SK-N-SH (cell line): ENCODE measurements at regions not wholly inside any gene's neighbourhood (a gene's known extent, or its start where the extent isn't known, plus 50 kb on each side); places are given as distances from the start of the nearest gene placed in this dataset.
"Not testable (repeated sequence)": the region's sequence is repeated elsewhere in the genome, so short reads cannot be mapped to it uniquely, and the experiment has no call there.

Experiments used
- CTCF ChIA-PET: fragments of 300-600, 350-600 bp; formaldehyde crosslinking; extraction: SDS; loops from one replicate; lab custom pipeline; 2021; lab: Yijun Ruan, JAX
- POLR2A ChIA-PET: fragments of 350-600 bp; sonication (Branson Sonifier 250); formaldehyde crosslinking; extraction: SDS; loops from one replicate; lab custom pipeline; 2020; ENCODE audit warnings: antibody characterized with exemption, inconsistent platforms; lab: Yijun Ruan, JAX
- DNase-seq: peaks from one replicate; pipeline ENCODE4 v3.0.0; 2012
- H2AFZ ChIP-seq: fragments of 200-600 bp; sonication (generic); 2 replicates; pipeline ENCODE4 v1.8.1; 2016; ENCODE audit warnings: antibody characterized with exemption, mild to moderate bottlenecking, low read depth
- H3F3A ChIP-seq: fragments of 200-600 bp; sonication (generic); replicated peaks from 2 replicates; pipeline ENCODE3; 2016; ENCODE audit warnings: antibody characterized with exemption, mild to moderate bottlenecking; ENCODE audit not compliant: insufficient read depth
- H3K27ac ChIP-seq, 2 experiments: fragments of 200-500 bp in 1 of 2; fragments of 200-600 bp in 1 of 2; sonication (Bioruptor generic) in 1 of 2; sonication (generic), shearing (Covaris generic) in 1 of 2; 2 replicates each; pipeline versions ENCODE4 v1.5.1 to v1.6.1; 2014 to 2016; ENCODE audit warnings: low read depth in 2 of 2, inconsistent platforms in 1 of 2, low read length in 1 of 2, mild to moderate bottlenecking in 1 of 2, mixed read lengths in 1 of 2
- H3K27me3 ChIP-seq: fragments of 200-600 bp; sonication (generic), shearing (Covaris generic); 2 replicates; pipeline ENCODE4 v1.6.1; 2016; ENCODE audit warnings: mixed run types; ENCODE audit not compliant: insufficient read depth
- H3K36me3 ChIP-seq, 2 experiments: fragments of 200-500 bp in 1 of 2; fragments of 200-600 bp in 1 of 2; sonication (Bioruptor generic) in 1 of 2; sonication (generic) in 1 of 2; replicated peaks in 1 of 2; 2 replicates each; pipeline versions ENCODE3 to v1.5.1; 2014 to 2016; ENCODE audit warnings: low read length in 1 of 2, mild to moderate bottlenecking in 1 of 2; ENCODE audit not compliant: insufficient read depth in 2 of 2, control insufficient read depth in 1 of 2
- H3K4me1 ChIP-seq, 2 experiments: fragments of 200-500 bp in 1 of 2; fragments of 200-600 bp in 1 of 2; sonication (Bioruptor generic) in 1 of 2; sonication (generic), shearing (Covaris generic) in 1 of 2; 2 replicates each; pipeline versions ENCODE4 v1.5.1 to v1.6.1; 2014 to 2016; ENCODE audit warnings: low read depth in 1 of 2, low read length in 1 of 2, mixed run types in 1 of 2; ENCODE audit not compliant: insufficient read depth in 2 of 2, control insufficient read depth in 1 of 2
- H3K4me2 ChIP-seq: fragments of 200-600 bp; sonication (generic), shearing (Covaris generic); 2 replicates; pipeline ENCODE4 v1.6.1; 2017; ENCODE audit warnings: mixed run types
- H3K4me3 ChIP-seq, 2 experiments: fragments of 200-500 bp in 1 of 2; fragments of 200-600 bp in 1 of 2; sonication (Bioruptor generic) in 1 of 2; sonication (generic), shearing (Covaris generic) in 1 of 2; 2 replicates each; pipeline versions ENCODE4 v1.5.1 to v1.8.1; 2014 to 2016; ENCODE audit warnings: low read depth in 2 of 2, inconsistent platforms in 1 of 2, low read length in 1 of 2, mild to moderate bottlenecking in 1 of 2, mixed read lengths in 1 of 2, moderate library complexity in 1 of 2
- H3K79me2 ChIP-seq: fragments of 200-600 bp; sonication (generic); 2 replicates; pipeline ENCODE4 v1.8.1; 2017; ENCODE audit warnings: mild to moderate bottlenecking; ENCODE audit not compliant: insufficient read depth
- H3K9ac ChIP-seq: fragments of 200-600 bp; sonication (generic); 2 replicates; pipeline ENCODE4 v1.6.1; 2017; ENCODE audit warnings: mixed run types
- H3K9me2 ChIP-seq: fragments of 200-600 bp; sonication (generic); 2 replicates; pipeline ENCODE4 v1.6.1; 2017; ENCODE audit warnings: mixed run types
- H3K9me3 ChIP-seq: fragments of 200-600 bp; sonication (generic); 2 replicates; pipeline ENCODE4 v1.6.1; 2017; ENCODE audit warnings: mixed run types, mild to moderate bottlenecking, moderate library complexity
- H4K20me1 ChIP-seq: fragments of 200-600 bp; sonication (generic); 2 replicates; pipeline ENCODE4 v1.6.1; 2017; ENCODE audit warnings: mild to moderate bottlenecking, mixed run types; ENCODE audit not compliant: insufficient read depth
- FOXJ3 ChIP-seq: sonication (generic); formaldehyde crosslinking; IDR thresholded peaks from 2 replicates; pipeline ENCODE4 v1.5.1; 2020; ENCODE audit warnings: mild to moderate bottlenecking, missing genetic modification reagents
- MEF2A ChIP-seq: IDR thresholded peaks from 2 replicates; pipeline ENCODE4 v1.4.0; 2012; ENCODE audit warnings: low read depth, borderline replicate concordance
- POLR2AphosphoS5 ChIP-seq: IDR thresholded peaks from 2 replicates; pipeline ENCODE4 v1.6.1; 2012; ENCODE audit warnings: low read depth, low read length
- RAD21 ChIP-seq: IDR thresholded peaks from 2 replicates; pipeline ENCODE4 v1.6.1; 2012; ENCODE audit warnings: mild to moderate bottlenecking, low read length
- SMC3 ChIP-seq: IDR thresholded peaks from 2 replicates; pipeline ENCODE4 v1.6.1; 2012; ENCODE audit warnings: low read depth, low read length, improper control_type of control experiment
- TAF1 ChIP-seq: IDR thresholded peaks from 2 replicates; pipeline ENCODE4 v1.6.1; 2012; ENCODE audit warnings: low read depth, mild to moderate bottlenecking, low read length, moderate library complexity, borderline replicate concordance
- TCF12 ChIP-seq: IDR thresholded peaks from 2 replicates; pipeline ENCODE4 v1.4.0; 2012
- USF2 ChIP-seq: fragments of 150-350 bp; IDR thresholded peaks from 2 replicates; pipeline ENCODE4 v1.6.1; 2017; ENCODE audit warnings: antibody characterized with exemption, low read length, low read depth, borderline replicate concordance
- WGBS: methylation state at CpG from one replicate; pipeline ENCODE4 v1.1.6; 2017; ENCODE audit warnings: low lambda C conversion rate; 5-methylcytosine and 5-hydroxymethylcytosine counted together
- TF ChIP-seq, protein P1 (sequence below): IDR thresholded peaks from 2 replicates; pipeline ENCODE4 v1.6.1; 2012; ENCODE audit warnings: mild to moderate bottlenecking, low read depth, low read length, moderate library complexity

- no peak overlapping the region for H2AFZ ChIP-seq
- TF ChIP-seq, protein P1, sequence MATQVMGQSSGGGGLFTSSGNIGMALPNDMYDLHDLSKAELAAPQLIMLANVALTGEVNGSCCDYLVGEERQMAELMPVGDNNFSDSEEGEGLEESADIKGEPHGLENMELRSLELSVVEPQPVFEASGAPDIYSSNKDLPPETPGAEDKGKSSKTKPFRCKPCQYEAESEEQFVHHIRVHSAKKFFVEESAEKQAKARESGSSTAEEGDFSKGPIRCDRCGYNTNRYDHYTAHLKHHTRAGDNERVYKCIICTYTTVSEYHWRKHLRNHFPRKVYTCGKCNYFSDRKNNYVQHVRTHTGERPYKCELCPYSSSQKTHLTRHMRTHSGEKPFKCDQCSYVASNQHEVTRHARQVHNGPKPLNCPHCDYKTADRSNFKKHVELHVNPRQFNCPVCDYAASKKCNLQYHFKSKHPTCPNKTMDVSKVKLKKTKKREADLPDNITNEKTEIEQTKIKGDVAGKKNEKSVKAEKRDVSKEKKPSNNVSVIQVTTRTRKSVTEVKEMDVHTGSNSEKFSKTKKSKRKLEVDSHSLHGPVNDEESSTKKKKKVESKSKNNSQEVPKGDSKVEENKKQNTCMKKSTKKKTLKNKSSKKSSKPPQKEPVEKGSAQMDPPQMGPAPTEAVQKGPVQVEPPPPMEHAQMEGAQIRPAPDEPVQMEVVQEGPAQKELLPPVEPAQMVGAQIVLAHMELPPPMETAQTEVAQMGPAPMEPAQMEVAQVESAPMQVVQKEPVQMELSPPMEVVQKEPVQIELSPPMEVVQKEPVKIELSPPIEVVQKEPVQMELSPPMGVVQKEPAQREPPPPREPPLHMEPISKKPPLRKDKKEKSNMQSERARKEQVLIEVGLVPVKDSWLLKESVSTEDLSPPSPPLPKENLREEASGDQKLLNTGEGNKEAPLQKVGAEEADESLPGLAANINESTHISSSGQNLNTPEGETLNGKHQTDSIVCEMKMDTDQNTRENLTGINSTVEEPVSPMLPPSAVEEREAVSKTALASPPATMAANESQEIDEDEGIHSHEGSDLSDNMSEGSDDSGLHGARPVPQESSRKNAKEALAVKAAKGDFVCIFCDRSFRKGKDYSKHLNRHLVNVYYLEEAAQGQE: no peak
- TF ChIP-seq RAD21 (no peak), TCF12 (no peak), SMC3 (no peak), USF2 (no peak), MEF2A (no peak), FOXJ3 (no peak), POLR2AphosphoS5 (no peak), TAF1 (no peak)
- no peaks in the 10 kb centered on the region for H3K9me3 ChIP-seq
- H3K9ac ChIP-seq: no peak overlapping the region
- DNase-seq: no peak
- no peaks in the 10 kb centered on the region for H3K9me2 ChIP-seq
- ChIA-PET CTCF (no interaction called here), POLR2A (no interaction called here)
- no peaks in the 10 kb centered on the region for H3K79me2 ChIP-seq
- no peaks in the 10 kb centered on the region for H3K36me3 ChIP-seq
- no peaks in the 10 kb centered on the region for H4K20me1 ChIP-seq
- H3K27me3 ChIP-seq: no peaks in the 10 kb centered on the region; the same call in 1 of the 2 replicates
- no peak overlapping the region for H3K4me3 ChIP-seq
- H3F3A ChIP-seq: no peaks in the 10 kb centered on the region
- no peak overlapping the region for H3K27ac ChIP-seq
- WGBS: 12% methylated on average over 1 of the region's 1 CpG
- H3K4me1 ChIP-seq: no peaks in the 10 kb centered on the region; a peak in 1 of 4 replicates
- H3K4me2 ChIP-seq: no peak overlapping the region
Observed at GRCh38 chr2:219875036-219875435, 247.6 kb downstream of the SLC4A3 start.

GRCh38 chr2:219875986-219876385, 248.6 kb downstream of the SLC4A3 start:
- H3K9me3 ChIP-seq, H2AFZ ChIP-seq, H3K4me3 ChIP-seq, H3K9me2 ChIP-seq, H3K9ac ChIP-seq, H3K36me3 ChIP-seq, H4K20me1 ChIP-seq, POLR2A ChIA-PET, CTCF ChIA-PET, H3K4me2 ChIP-seq, H3F3A ChIP-seq, DNase-seq, H3K27ac ChIP-seq, H3K79me2 ChIP-seq, H3K4me1 ChIP-seq, H3K27me3 ChIP-seq: not testable (repeated sequence)
- 17% methylated on average over 3 of the region's 3 CpGs for WGBS
